ENCODE measurements at regions not wholly inside any gene's neighbourhood (a gene's known extent, or its start where the extent isn't known, plus 50 kb on each side); places are given as distances from the start of the nearest gene placed in this dataset.
"Not testable (repeated sequence)": the region's sequence is repeated elsewhere in the genome, so short reads cannot be mapped to it uniquely, and the experiment has no call there.

- not testable (repeated sequence) for H3K4me3 ChIP-seq; H3K9me3 ChIP-seq (replicated peaks); H3K27me3 ChIP-seq; H3K4me1 ChIP-seq; H3K36me3 ChIP-seq; DNase-seq; H3K27ac ChIP-seq
These were observed 645.8 kb downstream of the ETS1 start for GRCh38 chr11:127941554-127941953.

DNA sequence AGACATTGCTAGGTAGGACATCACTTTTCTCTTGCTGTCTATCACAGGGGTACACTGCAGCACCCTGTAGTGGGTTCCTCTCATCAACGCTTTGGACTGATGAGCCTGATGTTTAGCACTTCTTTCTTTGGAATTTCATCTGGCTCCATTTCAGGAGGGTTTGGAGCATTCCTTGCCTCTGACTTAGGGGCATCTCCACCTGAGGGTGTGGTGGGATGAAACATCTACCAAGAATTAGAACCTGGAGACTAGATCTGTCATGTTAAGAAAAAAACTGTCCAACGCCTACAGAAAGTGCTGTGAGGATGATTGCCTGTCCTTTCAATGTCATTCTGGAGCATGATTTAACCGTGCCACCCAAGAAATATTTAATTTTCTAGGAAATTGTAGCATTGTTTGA, 648.4 kb downstream of the ETS1 start:
- Histone ChIP-seq H3K4me1 (no peaks in the 10 kb centered on the region), H3K27me3 (no peaks in the 10 kb centered on the region), H3K4me3 (no peak overlapping the region), H3K36me3 (no peaks in the 10 kb centered on the region), H3K27ac (no peak overlapping the region), H3K9me3 (replicated peaks) (no peaks in the 10 kb centered on the region)
- no peak for DNase-seq

- H3K4me1 ChIP-seq: no peaks in the 10 kb centered on the region
- H3K27me3 ChIP-seq: no peaks in the 10 kb centered on the region
- H3K4me3 ChIP-seq: no peak overlapping the region
- DNase-seq: no peak
- H3K27ac ChIP-seq: no peak overlapping the region
- no peaks in the 10 kb centered on the region for H3K36me3 ChIP-seq
- no peaks in the 10 kb centered on the region for H3K9me3 ChIP-seq (replicated peaks)
These were observed 652.3 kb downstream of the ETS1 start for GRCh38 chr11:127935081-127935480.

DNA sequence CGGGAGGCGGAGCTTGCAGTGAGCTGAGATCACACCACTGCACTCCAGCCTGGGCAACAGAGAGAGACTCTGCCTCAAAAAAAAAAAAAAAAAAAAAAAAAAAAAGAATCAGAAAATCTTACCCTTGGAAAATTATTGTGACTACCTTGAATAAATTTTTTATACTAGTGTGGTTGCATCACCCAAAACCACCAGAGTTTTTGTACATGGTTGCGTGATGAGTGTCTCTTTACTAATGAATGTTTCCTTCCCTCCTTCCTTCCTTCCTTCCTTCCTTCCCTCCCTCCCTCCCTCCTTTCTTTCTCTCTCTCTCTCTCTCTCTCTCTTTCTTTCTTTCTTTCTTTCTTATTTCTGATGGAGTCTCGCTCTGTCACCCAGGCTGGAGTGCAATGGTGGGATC, 653.4 kb downstream of the ETS1 start:
- not testable (repeated sequence) for H3K36me3 ChIP-seq; DNase-seq; H3K27ac ChIP-seq; H3K4me1 ChIP-seq; H3K4me3 ChIP-seq; H3K27me3 ChIP-seq; H3K9me3 ChIP-seq (replicated peaks)

DNA sequence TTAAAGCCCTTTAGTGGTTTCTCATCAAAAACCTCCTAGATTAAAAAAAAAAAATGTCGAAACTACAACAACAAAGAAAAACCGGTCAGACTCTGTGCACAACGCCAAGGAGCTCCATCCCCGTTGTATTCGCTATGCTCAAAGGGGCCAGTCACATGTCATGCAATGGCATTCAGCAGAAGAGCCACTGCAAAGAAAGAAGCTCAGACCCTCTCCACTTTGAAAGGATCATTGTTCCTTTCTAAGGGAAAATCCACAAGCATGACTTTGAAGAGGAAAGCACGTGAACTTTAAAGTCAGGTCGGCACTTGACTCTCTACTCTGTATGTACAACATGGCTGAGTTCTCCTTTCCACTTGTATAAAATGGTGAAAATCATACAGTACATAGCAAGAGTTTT, 655.6 kb downstream of the ETS1 start:
- no peaks in the 10 kb centered on the region for H3K9me3 ChIP-seq (replicated peaks)
- no peaks in the 10 kb centered on the region for H3K36me3 ChIP-seq
- H3K27me3 ChIP-seq: no peaks in the 10 kb centered on the region
- H3K27ac ChIP-seq: no peak overlapping the region
- no peak overlapping the region for H3K4me3 ChIP-seq
- no peak for DNase-seq
- no peaks in the 10 kb centered on the region for H3K4me1 ChIP-seq

- Histone ChIP-seq H3K27me3 (no peaks in the 10 kb centered on the region), H3K36me3 (no peaks in the 10 kb centered on the region), H3K4me1 (no peaks in the 10 kb centered on the region), H3K4me3 (no peak overlapping the region), H3K27ac (no peak overlapping the region), H3K9me3 (replicated peaks) (no peaks in the 10 kb centered on the region)
- no peak for DNase-seq
These were observed 660.6 kb downstream of the ETS1 start for GRCh38 chr11:127926721-127927120.

GRCh38 chr11:127925475-127925874, 661.9 kb downstream of the ETS1 start:
- Histone ChIP-seq H3K27me3 (no peaks in the 10 kb centered on the region), H3K27ac (no peak overlapping the region), H3K4me3 (no peak overlapping the region), H3K9me3 (replicated peaks) (no peaks in the 10 kb centered on the region), H3K36me3 (no peaks in the 10 kb centered on the region), H3K4me1 (no peaks in the 10 kb centered on the region)
- no peak for DNase-seq

DNA sequence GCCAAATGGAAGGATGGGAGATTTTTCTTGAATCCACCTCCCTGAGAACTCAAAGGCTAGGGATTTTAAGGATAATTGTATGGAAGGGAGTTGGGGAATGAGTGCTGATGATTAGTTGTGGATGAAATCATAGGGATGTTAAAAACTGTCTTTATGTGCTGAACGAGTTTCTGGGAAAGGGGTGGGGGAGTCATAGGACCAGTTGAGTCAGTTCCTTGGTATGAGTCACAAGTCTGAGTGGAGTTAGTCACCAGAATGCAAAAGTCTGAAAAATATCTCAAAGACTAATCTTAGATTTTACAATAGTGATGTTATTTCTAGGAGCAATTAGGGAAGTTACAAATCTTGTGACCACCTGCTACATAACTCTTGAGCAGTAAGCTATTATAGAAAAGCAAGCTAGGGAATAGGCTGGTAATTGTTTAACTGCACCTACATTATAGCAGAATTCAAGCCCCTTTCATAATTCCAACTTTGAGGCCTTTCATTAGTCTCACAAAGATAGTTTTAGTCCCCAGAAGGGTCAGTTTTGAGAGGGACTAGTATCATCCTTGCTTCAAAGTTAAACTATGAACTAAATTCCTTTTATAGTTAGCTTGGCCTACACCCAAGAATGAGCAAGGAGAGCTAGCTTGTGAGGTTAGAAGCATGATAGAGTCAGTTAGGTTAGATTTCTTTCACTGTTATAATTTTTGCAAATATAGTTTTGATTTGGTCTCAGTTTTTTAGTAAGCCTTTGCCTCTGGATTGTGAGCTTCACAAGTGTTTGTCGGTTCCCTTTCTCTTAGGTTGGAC, 668.0 kb downstream of the ETS1 start:
- DNase-seq: no peak
- H3K4me3 ChIP-seq: no peak overlapping the region
- H3K36me3 ChIP-seq: no peaks in the 10 kb centered on the region
- no peaks in the 10 kb centered on the region for H3K9me3 ChIP-seq (replicated peaks)
- no peaks in the 10 kb centered on the region for H3K27me3 ChIP-seq
- no peak overlapping the region for H3K27ac ChIP-seq
- no peaks in the 10 kb centered on the region for H3K4me1 ChIP-seq

DNA sequence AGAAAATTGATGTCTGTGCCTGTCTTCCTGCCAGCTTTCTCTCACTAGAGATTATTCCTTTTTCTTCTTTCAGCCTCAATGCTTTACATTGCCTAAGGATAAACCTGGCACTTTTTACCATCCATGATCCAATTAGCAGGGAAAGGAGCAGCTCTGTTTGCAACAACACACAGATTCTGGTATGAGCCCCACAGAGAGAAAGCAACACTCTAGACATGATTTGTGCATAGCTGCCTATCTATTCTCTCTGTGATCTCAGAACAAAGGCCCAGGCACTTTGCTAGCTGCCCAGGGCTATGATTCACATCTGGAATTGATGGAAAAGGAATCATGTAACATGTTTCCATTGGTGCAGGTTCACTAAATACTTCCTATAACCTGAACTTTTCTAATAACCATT, 685.0 kb downstream of the ETS1 start:
- H3K4me1 ChIP-seq: no peaks in the 10 kb centered on the region
- no peak for DNase-seq
- no peak overlapping the region for H3K4me3 ChIP-seq
- H3K9me3 ChIP-seq (replicated peaks): no peaks in the 10 kb centered on the region
- no peaks in the 10 kb centered on the region for H3K36me3 ChIP-seq
- no peaks in the 10 kb centered on the region for H3K27me3 ChIP-seq
- no peak overlapping the region for H3K27ac ChIP-seq

GRCh38 chr11:127898422-127899365, 688.7 kb downstream of the ETS1 start:
- H3K9me3 ChIP-seq (replicated peaks): no peaks in the 10 kb centered on the region
- H3K36me3 ChIP-seq: no peaks in the 10 kb centered on the region
- H3K27ac ChIP-seq: no peak overlapping the region
- no peak overlapping the region for H3K4me3 ChIP-seq
- H3K27me3 ChIP-seq: no peaks in the 10 kb centered on the region
- no peak for DNase-seq
- H3K4me1 ChIP-seq: no peaks in the 10 kb centered on the region

- H3K4me3 ChIP-seq: no peak overlapping the region
- no peak overlapping the region for H3K27ac ChIP-seq
- no peak for DNase-seq
- H3K27me3 ChIP-seq: no peaks in the 10 kb centered on the region
- no peaks in the 10 kb centered on the region for H3K36me3 ChIP-seq
- H3K9me3 ChIP-seq (replicated peaks): no peaks in the 10 kb centered on the region
- H3K4me1 ChIP-seq: no peaks in the 10 kb centered on the region
These were observed 691.6 kb downstream of the ETS1 start for GRCh38 chr11:127895776-127896175.

- DNase-seq: no peak
- H3K27ac ChIP-seq: no peak overlapping the region
- H3K9me3 ChIP-seq (replicated peaks): no peaks in the 10 kb centered on the region
- no peaks in the 10 kb centered on the region for H3K36me3 ChIP-seq
- no peaks in the 10 kb centered on the region for H3K27me3 ChIP-seq
- H3K4me3 ChIP-seq: no peak overlapping the region
- H3K4me1 ChIP-seq: no peaks in the 10 kb centered on the region
These were observed 693.0 kb downstream of the ETS1 start for GRCh38 chr11:127894316-127894715.

DNA sequence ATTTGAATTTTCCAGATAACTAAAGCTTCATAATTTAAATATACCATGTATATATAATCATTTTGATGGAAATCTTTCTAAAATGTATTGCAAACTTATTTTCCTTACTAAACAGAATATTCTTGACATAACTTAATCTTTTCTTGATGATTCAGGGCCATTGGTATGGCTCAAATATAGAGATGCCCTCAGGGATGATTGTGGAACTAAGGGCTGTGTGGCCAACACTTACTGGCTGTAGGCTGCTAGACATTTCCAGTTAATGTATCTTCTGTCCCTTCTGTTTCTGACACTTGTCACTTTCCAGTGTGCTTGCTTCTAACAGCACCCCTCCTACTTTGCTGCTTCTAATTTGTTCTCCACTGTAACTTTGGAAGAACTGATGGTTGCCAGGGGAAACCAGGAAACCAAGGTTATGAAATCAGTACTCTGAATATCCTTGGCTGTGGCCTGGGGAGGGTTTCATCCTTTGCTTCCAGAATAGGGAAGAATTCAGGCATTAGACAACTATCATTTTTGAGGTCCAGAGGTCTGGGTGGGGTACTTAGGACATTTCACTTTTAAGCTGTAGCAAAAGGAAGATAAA, 697.2 kb downstream of the ETS1 start:
- Histone ChIP-seq H3K4me3 (no peak overlapping the region), H3K27me3 (no peaks in the 10 kb centered on the region), H3K36me3 (no peaks in the 10 kb centered on the region), H3K27ac (no peak overlapping the region), H3K9me3 (replicated peaks) (no peaks in the 10 kb centered on the region), H3K4me1 (no peaks in the 10 kb centered on the region)
- no peak for DNase-seq

DNA sequence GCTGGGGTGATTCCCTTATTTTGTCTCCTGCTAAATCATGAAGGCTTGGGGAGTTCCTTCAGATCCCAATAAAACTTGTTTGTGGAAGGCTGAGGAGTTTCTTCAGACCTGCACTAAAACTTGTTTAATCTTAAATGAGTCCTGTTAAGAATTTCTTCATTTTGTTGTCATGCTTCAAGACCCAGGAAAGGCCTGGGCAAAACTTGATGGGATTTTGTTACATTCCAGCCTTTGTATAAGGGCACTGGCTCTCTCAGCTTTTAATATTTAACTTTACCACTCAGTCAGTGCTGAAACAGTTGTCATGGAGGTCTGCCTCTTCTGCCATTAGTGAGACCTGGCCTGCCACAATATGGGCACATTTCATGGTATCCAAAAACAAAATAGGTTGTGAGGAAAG, 699.0 kb downstream of the ETS1 start:
- H3K4me1 ChIP-seq: no peaks in the 10 kb centered on the region
- H3K36me3 ChIP-seq: no peaks in the 10 kb centered on the region
- no peak overlapping the region for H3K27ac ChIP-seq
- no peak overlapping the region for H3K4me3 ChIP-seq
- no peak for DNase-seq
- H3K9me3 ChIP-seq (replicated peaks): no peaks in the 10 kb centered on the region
- no peaks in the 10 kb centered on the region for H3K27me3 ChIP-seq

DNA sequence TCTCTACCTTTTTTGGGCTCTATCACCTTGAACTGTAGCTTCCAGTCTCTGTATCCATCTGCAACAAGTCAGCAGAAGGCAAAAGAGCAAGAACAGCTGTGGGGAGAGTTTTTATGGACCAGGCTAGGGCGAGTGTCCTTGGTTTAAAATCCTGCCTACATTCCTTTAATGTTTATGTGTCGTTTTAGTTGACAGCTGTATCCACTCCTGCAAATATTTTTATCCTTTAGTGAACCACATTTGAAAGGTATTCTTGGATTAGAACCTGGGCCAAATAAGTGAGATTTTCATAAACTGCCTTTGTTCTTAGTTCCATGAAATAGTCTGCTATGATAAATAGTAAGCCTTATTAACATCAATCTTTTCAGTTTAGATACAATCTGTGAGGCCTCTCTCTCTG, 712.2 kb downstream of the ETS1 start:
- no peak overlapping the region for H3K27ac ChIP-seq
- no peaks in the 10 kb centered on the region; the same call in none of the 2 replicates for H3K4me1 ChIP-seq
- no peaks in the 10 kb centered on the region for H3K9me3 ChIP-seq (replicated peaks)
- H3K27me3 ChIP-seq: no peaks in the 10 kb centered on the region
- H3K4me3 ChIP-seq: no peak overlapping the region
- no peaks in the 10 kb centered on the region for H3K36me3 ChIP-seq
- DNase-seq: peak; percentile 6 to 27

All from SJCRH30 (cell line).